WERI-Rb-1 (cell line): ENCODE measurements at regions not wholly inside any gene's neighbourhood (a gene's known extent, or its start where the extent isn't known, plus 50 kb on each side); places are given as distances from the start of the nearest gene placed in this dataset.

Experiments
- DNase-seq: peaks from one replicate; pipeline ENCODE4 v3.0.0-alpha.2; 2020
- H3K27ac ChIP-seq: fragments of 250-450 bp; sonication (Bioruptor Pico); 2 replicates; pipeline ENCODE4 v1.5.1; 2020; ENCODE audit warnings: mild to moderate bottlenecking, moderate library complexity
- H3K27me3 ChIP-seq: fragments of 250-450 bp; sonication (Bioruptor Pico); 2 replicates; pipeline ENCODE4 v1.5.1; 2021; ENCODE audit warnings: mild to moderate bottlenecking, low read depth, moderate library complexity; ENCODE audit not compliant: insufficient read depth, severe bottlenecking
- H3K36me3 ChIP-seq: fragments of 250-450 bp; sonication (Bioruptor Pico); 2 replicates; pipeline ENCODE4 v1.5.1; 2020; ENCODE audit warnings: mild to moderate bottlenecking, moderate library complexity
- H3K4me3 ChIP-seq: 2 replicates; pipeline ENCODE4 v1.5.1; 2011; ENCODE audit warnings: low read depth, mild to moderate bottlenecking, control low read depth, low read length
- H3K9me3 ChIP-seq: fragments of 250-450 bp; sonication (Bioruptor Pico); 2 replicates; pipeline ENCODE4 v1.5.1; 2021; ENCODE audit warnings: mild to moderate bottlenecking, moderate library complexity; ENCODE audit not compliant: severe bottlenecking
- TF ChIP-seq, protein P1 (sequence below): IDR thresholded peaks from 2 replicates; pipeline ENCODE4 v1.5.1; 2011; ENCODE audit warnings: low read depth, mild to moderate bottlenecking, control low read depth, inconsistent platforms, low read length

DNA sequence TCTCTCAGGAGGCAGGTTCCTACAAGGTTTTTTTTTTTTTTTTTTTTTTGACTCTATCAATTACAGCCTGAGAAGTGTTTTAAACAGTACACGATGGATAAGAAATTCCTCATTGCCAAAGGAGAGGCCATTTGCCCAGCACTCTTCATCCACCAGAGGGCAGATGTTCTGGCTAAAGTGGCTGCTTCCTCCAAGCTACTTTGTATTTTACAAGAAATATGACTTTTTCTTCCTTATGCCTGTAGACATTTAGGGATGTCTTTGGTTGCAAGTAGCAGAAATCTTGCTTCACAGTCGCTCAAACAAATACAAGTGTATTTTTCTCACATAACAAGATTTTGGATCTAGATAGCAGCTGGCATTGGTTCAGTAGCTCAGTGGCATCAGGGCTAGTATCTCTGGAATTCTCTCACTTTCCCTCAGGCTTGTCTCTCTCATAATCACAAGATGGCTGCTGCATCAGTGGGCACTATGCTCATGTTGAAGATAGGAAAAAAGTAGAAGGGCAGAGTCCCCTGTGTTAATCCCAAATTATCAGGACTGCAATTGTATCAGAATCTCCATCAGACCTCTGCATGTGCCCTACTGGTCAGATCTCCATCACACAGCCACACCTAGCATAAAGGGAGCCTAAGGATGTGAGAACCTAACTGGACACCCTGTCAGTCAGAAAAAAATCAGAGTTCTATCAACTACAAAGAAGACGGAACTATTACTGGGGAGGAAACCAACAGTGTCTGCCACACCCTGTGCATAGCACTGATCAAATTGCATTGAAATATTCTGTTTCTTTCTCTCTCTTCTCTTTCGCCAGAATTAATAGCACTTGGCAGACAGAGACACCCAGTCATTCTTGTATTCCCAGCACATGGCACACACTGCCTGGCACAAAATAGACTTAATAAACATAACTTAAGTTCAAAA lies 138.9 kb upstream of the COL8A1 start:
- TF ChIP-seq, protein P1, sequence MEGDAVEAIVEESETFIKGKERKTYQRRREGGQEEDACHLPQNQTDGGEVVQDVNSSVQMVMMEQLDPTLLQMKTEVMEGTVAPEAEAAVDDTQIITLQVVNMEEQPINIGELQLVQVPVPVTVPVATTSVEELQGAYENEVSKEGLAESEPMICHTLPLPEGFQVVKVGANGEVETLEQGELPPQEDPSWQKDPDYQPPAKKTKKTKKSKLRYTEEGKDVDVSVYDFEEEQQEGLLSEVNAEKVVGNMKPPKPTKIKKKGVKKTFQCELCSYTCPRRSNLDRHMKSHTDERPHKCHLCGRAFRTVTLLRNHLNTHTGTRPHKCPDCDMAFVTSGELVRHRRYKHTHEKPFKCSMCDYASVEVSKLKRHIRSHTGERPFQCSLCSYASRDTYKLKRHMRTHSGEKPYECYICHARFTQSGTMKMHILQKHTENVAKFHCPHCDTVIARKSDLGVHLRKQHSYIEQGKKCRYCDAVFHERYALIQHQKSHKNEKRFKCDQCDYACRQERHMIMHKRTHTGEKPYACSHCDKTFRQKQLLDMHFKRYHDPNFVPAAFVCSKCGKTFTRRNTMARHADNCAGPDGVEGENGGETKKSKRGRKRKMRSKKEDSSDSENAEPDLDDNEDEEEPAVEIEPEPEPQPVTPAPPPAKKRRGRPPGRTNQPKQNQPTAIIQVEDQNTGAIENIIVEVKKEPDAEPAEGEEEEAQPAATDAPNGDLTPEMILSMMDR: peak; percentile 73
- no peaks in the 10 kb centered on the region for H3K27me3 ChIP-seq
- H3K9me3 ChIP-seq: no peaks in the 10 kb centered on the region
- H3K4me3 ChIP-seq: no peak overlapping the region
- peak; percentile 38 for DNase-seq
- no peak overlapping the region for H3K27ac ChIP-seq
- no peaks in the 10 kb centered on the region for H3K36me3 ChIP-seq

DNA sequence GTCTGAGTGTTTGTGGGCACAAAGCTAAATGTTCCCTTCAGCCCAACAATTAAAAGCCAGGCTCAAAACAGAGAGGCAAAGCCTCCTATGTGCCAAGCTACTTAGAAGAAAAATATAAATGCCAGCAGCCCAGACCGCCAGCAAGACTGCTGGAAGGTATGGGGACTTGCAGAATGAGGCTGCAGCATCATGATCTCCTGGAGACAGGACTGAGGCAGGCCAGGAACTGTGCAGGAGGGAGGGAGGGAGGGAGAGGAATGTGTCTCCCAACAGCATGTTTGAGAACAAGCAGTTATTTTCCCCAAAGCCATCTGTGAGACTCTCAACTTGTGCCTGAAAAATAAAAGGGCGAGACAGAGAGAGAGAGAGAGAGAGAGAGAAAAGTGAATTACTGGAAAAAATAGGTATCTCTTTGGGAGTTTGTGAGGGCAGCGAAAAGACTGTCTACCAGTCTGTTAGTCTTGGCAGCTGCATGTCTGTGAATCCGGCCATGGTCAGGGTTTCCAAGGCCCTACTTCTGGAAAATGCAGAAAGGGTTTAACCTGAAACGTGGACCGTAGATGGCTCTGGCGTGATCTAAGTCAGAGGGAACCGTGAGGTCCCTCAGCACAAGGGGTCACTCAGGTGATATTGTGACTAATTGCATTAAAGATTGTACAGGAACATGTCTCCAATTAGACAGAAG lies 139.7 kb upstream of the COL8A1 start:
- Histone ChIP-seq H3K4me3 (no peak overlapping the region), H3K27ac (no peak overlapping the region), H3K9me3 (no peaks in the 10 kb centered on the region), H3K36me3 (no peaks in the 10 kb centered on the region), H3K27me3 (no peaks in the 10 kb centered on the region)
- no peak for DNase-seq
- TF ChIP-seq, protein P1: no peak

DNA sequence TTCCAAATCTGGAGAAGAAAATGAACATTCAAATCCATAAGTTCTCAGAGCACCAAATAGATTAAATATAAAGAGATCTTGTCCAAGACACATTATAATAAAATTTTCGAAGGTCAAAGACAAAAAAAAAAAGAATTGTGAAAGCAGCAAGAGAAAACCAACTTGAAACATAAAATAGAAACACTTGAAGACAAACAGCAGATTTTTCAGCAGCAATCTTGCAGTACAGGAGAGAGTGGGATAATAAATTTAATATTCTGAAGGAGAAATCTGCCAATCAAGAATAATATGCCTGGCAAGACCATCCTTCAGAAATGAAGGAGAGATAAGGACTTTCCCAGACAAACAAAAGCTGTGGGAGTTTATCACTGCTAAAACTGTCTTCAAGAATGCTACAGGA lies 150.5 kb upstream of the COL8A1 start:
- no peak for DNase-seq
- Histone ChIP-seq H3K4me3 (no peak overlapping the region), H3K27ac (no peak overlapping the region), H3K36me3 (no peaks in the 10 kb centered on the region), H3K27me3 (no peaks in the 10 kb centered on the region), H3K9me3 (no peaks in the 10 kb centered on the region)
- TF ChIP-seq, protein P1: no peak

DNA sequence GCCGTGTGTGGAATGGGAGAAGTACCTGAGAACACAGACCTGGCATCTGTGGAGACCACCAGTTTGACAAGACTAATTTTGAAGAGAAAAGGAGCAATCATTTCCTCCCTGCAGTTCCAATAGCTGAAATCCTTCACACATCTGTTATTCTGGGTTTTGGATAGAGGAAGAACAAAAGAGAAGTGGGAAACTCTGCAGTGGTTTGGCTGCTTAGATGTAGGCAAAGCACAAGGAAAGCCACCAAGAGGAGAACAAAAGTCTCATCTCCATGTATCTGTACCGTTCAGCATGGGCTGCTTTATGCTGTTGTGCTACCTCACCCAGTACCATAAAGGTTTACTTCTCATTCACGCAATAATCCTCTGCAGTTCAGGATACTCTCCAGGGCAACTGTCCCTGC lies 153.1 kb upstream of the COL8A1 start:
- TF ChIP-seq, protein P1: no peak
- Histone ChIP-seq H3K36me3 (no peaks in the 10 kb centered on the region), H3K9me3 (no peaks in the 10 kb centered on the region), H3K4me3 (no peak overlapping the region), H3K27me3 (no peaks in the 10 kb centered on the region), H3K27ac (no peak overlapping the region)
- no peak for DNase-seq

DNA sequence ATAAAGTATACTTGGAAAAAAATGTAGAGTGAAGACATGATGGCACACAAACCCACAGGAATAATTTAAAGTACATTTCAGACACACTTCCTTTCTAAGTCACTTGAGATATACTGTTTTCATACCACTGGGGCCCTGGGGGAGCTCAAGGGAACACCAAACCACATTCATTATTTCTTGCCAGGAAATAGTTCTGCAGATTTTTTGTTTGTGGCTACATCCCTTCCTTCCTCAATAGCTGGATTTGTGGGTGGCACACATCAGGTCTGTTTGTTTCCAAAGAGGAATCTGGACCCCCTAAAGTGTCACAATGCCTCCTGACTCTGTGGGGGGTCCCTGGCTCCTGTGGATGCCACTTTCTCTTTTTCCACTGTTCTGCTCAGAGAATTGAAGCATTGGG lies 153.5 kb upstream of the COL8A1 start:
- H3K27me3 ChIP-seq: no peaks in the 10 kb centered on the region
- H3K36me3 ChIP-seq: no peaks in the 10 kb centered on the region
- no peak overlapping the region for H3K4me3 ChIP-seq
- no peak overlapping the region for H3K27ac ChIP-seq
- TF ChIP-seq, protein P1: no peak
- H3K9me3 ChIP-seq: no peaks in the 10 kb centered on the region
- no peak for DNase-seq
